SU-DHL-6 (cell line): ENCODE measurements at regions not wholly inside any gene's neighbourhood (a gene's known extent, or its start where the extent isn't known, plus 50 kb on each side); places are given as distances from the start of the nearest gene placed in this dataset.

Experiments
- H2AFZ ChIP-seq: fragments of 200-600 bp; sonication (generic); 2 replicates; pipeline ENCODE4 v1.6.1; 2014; ENCODE audit warnings: low read depth, mild to moderate bottlenecking, moderate library complexity, mixed read lengths, antibody characterized with exemption, low read length; ENCODE audit not compliant: severe bottlenecking
- H3F3A ChIP-seq: fragments of 200-600 bp; shearing (Covaris generic); 2 replicates; pipeline ENCODE4 v1.6.0; 2016; ENCODE audit warnings: antibody characterized with exemption, mild to moderate bottlenecking; ENCODE audit not compliant: insufficient read depth
- H3K27ac ChIP-seq: fragments of 200-600 bp; sonication (generic); 2 replicates; pipeline ENCODE4 v1.5.1; 2016; ENCODE audit warnings: low read depth, mild to moderate bottlenecking, low read length, moderate library complexity, mixed read lengths
- H3K27me3 ChIP-seq: fragments of 200-600 bp; sonication (generic), shearing (Covaris generic); 2 replicates; pipeline ENCODE4 v1.6.0; 2014; ENCODE audit warnings: mild to moderate bottlenecking, low read length
- H3K36me3 ChIP-seq: fragments of 200-600 bp; sonication (generic); 2 replicates; pipeline ENCODE4 v1.6.1; 2014; ENCODE audit warnings: mild to moderate bottlenecking, low read length, mixed read lengths
- H3K4me2 ChIP-seq: fragments of 300-600, 200-600 bp; shearing (Covaris generic), sonication (generic); 2 replicates; pipeline ENCODE4 v1.6.0; 2014; ENCODE audit warnings: low read length, low read depth, mild to moderate bottlenecking; ENCODE audit not compliant: poor library complexity, severe bottlenecking
- H3K4me3 ChIP-seq: fragments of 200-600 bp; sonication (generic); 2 replicates; pipeline ENCODE4 v1.5.1; 2014; ENCODE audit warnings: antibody characterized with exemption, low read length, mild to moderate bottlenecking, mixed read lengths; ENCODE audit not compliant: insufficient read depth, poor library complexity, severe bottlenecking
- H3K79me2 ChIP-seq: fragments of 200-600 bp; sonication (generic); 2 replicates; pipeline ENCODE4 v1.6.1; 2014; ENCODE audit warnings: mild to moderate bottlenecking, low read length, moderate library complexity; ENCODE audit not compliant: insufficient read depth
- H3K9ac ChIP-seq: fragments of 200-600 bp; sonication (generic); 2 replicates; pipeline ENCODE4 v1.7.0; 2014; ENCODE audit warnings: mild to moderate bottlenecking, low read length
- H3K9me2 ChIP-seq: fragments of 200-600 bp; sonication (generic); replicated peaks from 2 replicates; pipeline ENCODE4 v1.6.1; 2014; ENCODE audit warnings: low read length; ENCODE audit not compliant: insufficient read depth
- H3K9me3 ChIP-seq: fragments of 200-600 bp; sonication (generic); 2 replicates; pipeline ENCODE4 v1.6.1; 2014; ENCODE audit warnings: low read length, mixed read lengths; ENCODE audit not compliant: insufficient read depth
- H4K20me1 ChIP-seq: fragments of 200-600 bp; sonication (generic); 2 replicates; pipeline ENCODE4 v1.6.1; 2014; ENCODE audit warnings: low read depth, mild to moderate bottlenecking, antibody characterized with exemption, low read length, moderate library complexity, mixed read lengths
- CTCF ChIP-seq: fragments of 200-600 bp; sonication (generic); IDR thresholded peaks from one replicate; pipeline ENCODE4 v1.5.1; 2017; ENCODE audit warnings: antibody characterized with exemption, mild to moderate bottlenecking, low read length, moderate library complexity; ENCODE audit not compliant: insufficient read depth, poor library complexity, severe bottlenecking
- EZH2phosphoT487 ChIP-seq: fragments of 200-600 bp; sonication (generic), shearing (Covaris generic); conservative IDR thresholded peaks from 2 replicates; pipeline ENCODE4 v1.6.1; 2018; ENCODE audit warnings: mild to moderate bottlenecking, antibody characterized with exemption, low read length, moderate library complexity, mixed read lengths

DNA sequence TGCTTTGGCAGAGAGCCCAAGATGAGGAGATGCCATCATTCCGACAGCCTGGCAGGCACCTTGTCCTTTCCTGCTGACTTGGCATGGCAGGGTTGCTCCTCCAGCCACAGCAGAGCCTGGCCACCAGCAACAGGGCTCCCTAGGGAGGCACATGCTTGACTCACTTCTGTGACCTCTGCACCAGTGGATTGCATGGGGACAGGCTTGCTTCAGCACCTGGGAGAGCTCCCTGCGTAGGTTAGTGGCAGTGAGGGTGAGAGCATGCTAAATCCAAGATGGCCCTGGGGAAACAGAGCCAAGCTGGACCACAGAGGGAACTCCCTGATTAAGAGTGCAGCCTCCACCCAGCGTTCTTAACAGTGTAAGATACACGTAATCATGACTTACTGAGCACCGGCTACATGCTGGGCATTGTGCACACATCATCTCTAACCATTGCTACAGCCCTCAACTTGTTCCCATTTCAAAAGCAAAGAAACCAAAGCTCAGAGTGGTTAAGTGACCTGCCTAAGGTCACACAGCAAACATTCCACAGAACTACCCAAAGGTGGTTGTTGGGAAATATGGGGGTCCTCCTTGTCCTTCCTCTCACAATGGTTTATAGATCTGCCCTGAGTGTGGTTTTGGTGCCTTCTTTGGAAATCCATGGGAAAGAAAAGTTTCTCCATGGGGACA lies 116.6 kb upstream of the UQCRFS1 start:
- Histone ChIP-seq H2AFZ (no peak overlapping the region), H3K4me3 (no peak overlapping the region), H3K36me3 (no peaks in the 10 kb centered on the region), H3F3A (no peaks in the 10 kb centered on the region), H3K27ac (no peak overlapping the region), H3K9me2 (no peaks in the 10 kb centered on the region), H3K4me2 (no peak overlapping the region), H3K9me3 (no peaks in the 10 kb centered on the region; the same call in 1 of the 2 replicates), H4K20me1 (no peaks in the 10 kb centered on the region), H3K79me2 (no peaks in the 10 kb centered on the region), H3K27me3 (no peaks in the 10 kb centered on the region), H3K9ac (no peak overlapping the region)
- no peak for TF ChIP-seq CTCF
- TF ChIP-seq EZH2phosphoT487: no peak

DNA sequence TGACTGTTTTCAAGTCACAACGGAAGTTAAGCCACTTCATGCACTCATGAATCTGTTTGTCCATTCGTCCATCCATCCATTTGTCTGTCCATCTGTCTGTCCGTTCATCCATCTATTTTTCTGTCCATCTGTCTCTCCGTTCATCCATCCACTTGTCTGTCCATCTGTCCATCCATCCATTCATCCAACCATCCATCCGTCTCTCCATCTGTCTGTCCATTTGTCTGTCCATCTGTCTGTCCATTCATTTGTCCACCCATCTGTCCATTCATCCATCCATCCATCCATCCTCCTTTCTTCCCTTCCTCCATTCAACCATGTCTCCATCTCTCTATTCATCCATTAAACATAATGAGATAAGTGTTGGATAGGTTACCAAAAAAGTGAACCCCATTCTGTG lies 123.5 kb upstream of the UQCRFS1 start:
- Histone ChIP-seq H3K27me3 (no peaks in the 10 kb centered on the region), H3K36me3 (no peaks in the 10 kb centered on the region), H3K4me3 (no peak overlapping the region), H4K20me1 (no peaks in the 10 kb centered on the region), H3K9me3 (no peaks in the 10 kb centered on the region), H2AFZ (no peak overlapping the region), H3K9ac (no peak overlapping the region), H3K9me2 (no peaks in the 10 kb centered on the region), H3K79me2 (no peaks in the 10 kb centered on the region), H3K27ac (no peak overlapping the region), H3F3A (no peaks in the 10 kb centered on the region), H3K4me2 (no peak overlapping the region)
- TF ChIP-seq EZH2phosphoT487: no peak
- TF ChIP-seq CTCF: no peak

DNA sequence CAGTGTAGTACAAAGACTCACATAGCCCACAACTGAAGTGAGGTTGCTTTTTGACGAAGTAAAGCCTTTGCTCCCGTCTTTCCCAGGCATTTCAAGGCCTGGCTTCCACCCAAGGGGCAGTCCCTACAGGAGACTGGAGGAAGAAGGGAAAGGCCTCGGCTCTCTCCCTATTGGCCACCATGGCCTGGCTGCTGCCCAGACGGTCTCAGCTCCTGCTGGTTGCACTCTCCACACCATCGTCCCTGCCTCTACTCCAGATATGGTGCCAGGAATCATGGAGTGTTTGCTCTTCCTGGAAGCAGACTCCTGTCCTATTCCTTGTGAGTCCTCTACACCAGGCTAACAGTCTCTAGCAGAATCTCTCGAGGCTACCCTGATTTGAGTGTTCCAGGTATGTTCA lies 124.1 kb upstream of the UQCRFS1 start:
- H2AFZ ChIP-seq: no peak overlapping the region
- H3K79me2 ChIP-seq: no peaks in the 10 kb centered on the region
- H3F3A ChIP-seq: no peaks in the 10 kb centered on the region
- no peak overlapping the region for H3K9ac ChIP-seq
- no peaks in the 10 kb centered on the region for H4K20me1 ChIP-seq
- no peak overlapping the region for H3K4me3 ChIP-seq
- no peaks in the 10 kb centered on the region for H3K27me3 ChIP-seq
- TF ChIP-seq EZH2phosphoT487 (no peak), CTCF (no peak)
- H3K9me2 ChIP-seq: no peaks in the 10 kb centered on the region
- no peaks in the 10 kb centered on the region for H3K36me3 ChIP-seq
- H3K4me2 ChIP-seq: no peak overlapping the region
- H3K9me3 ChIP-seq: no peaks in the 10 kb centered on the region
- no peak overlapping the region for H3K27ac ChIP-seq
